ENCODE measurements at regions not wholly inside any gene's neighbourhood (a gene's known extent, or its start where the extent isn't known, plus 50 kb on each side); places are given as distances from the start of the nearest gene placed in this dataset.

DNA sequence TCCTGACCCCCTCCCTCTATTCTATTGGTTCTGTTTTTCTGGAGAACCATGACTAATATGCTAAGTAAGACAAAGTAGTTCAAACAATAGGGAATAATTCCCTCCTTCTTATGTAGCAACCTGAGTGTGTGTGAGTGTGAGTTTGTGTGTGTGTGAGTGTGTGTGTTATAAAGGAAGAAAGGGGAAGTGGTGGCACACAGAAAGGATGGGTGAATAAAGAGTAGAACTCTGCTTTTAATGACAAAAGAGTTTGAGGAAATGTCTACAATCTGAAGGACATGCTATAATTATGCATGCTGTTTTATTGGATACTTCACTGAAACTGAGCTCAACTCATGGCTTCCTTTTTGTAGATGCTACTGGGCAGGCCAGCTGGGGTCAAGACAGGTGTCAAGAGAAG is 489.5 kb downstream of the REEP3 start:
- Mint-ChIP-seq H3K36me3 (ENCODE audit: insufficient read depth, unreplicated experiment) (no peaks in the 10 kb centered on the region), H3K4me3 (ENCODE audit: unreplicated experiment) (no peak overlapping the region), H3K27ac (ENCODE audit: low read depth, unreplicated experiment) (no peak overlapping the region), H3K27me3 (ENCODE audit: insufficient read depth, unreplicated experiment) (no peaks in the 10 kb centered on the region), H3K4me1 (ENCODE audit: insufficient read depth, unreplicated experiment) (peaks cover 14% of the 10 kb centered on the region), H3K9me3 (ENCODE audit: unreplicated experiment) (peaks cover 7% of the 10 kb centered on the region)
- no peak for DNase-seq (ENCODE audit: unreplicated experiment)
- CTCF ChIA-PET, result interaction anchor here (0.6 to 1.1 kb wide), 2 partner anchors 144 to 1371 kb away, joined by 3 to 4 read pairs; no protein-coding TSS in a partner anchor
- POLR2A ChIA-PET, result no interaction called here
- TF ChIP-seq CTCF (IDR thresholded peaks at IDR 0.05; ENCODE audit: unreplicated experiment), result no peak
- intact Hi-C loops (cut with micrococcal nuclease), result no loop called here
- BruUV-seq (replicated peaks), result no TSS peak

GRCh38 chr10:64011912-64012714 is 490.9 kb downstream of the REEP3 start:
- H3K4me3 Mint-ChIP-seq (ENCODE audit: unreplicated experiment), result no peak overlapping the region
- peaks cover 14% of the 10 kb centered on the region for H3K4me1 Mint-ChIP-seq (ENCODE audit: insufficient read depth, unreplicated experiment)
- no peak for DNase-seq (ENCODE audit: unreplicated experiment)
- TF ChIP-seq CTCF (IDR thresholded peaks at IDR 0.05; ENCODE audit: unreplicated experiment), result no peak
- no peaks in the 10 kb centered on the region for H3K36me3 Mint-ChIP-seq (ENCODE audit: insufficient read depth, unreplicated experiment)
- CTCF ChIA-PET, result interaction anchor here (0.6 kb wide), 1 partner anchor 193 kb away, joined by 7 read pairs; no protein-coding TSS in a partner anchor
- POLR2A ChIA-PET, result no interaction called here
- peaks cover under 1% of the 10 kb centered on the region for H3K9me3 Mint-ChIP-seq (ENCODE audit: unreplicated experiment)
- no peaks in the 10 kb centered on the region for H3K27me3 Mint-ChIP-seq (ENCODE audit: insufficient read depth, unreplicated experiment)
- no peak overlapping the region for H3K27ac Mint-ChIP-seq (ENCODE audit: low read depth, unreplicated experiment)
- intact Hi-C loops (cut with micrococcal nuclease), result no loop called here
- BruUV-seq (replicated peaks), result no TSS peak

DNA sequence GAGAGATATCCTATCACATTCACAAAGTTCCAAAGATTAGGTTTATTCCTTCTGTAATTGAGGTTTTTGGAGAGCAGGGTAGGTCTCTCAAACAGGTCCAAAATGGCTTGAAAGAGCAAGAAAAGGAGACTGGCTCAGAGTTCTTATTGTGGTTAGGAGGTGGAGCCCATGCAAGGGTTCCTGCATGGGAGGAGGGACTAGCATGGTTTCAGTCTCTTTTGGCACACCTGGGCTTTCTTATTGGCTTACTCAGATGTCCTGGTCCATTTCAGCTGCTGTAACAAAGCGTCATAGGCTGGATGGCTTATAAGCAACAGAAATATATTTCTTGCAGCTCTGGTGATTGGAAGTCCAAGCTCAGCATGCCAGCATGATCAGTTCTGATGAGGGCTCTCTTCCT is 493.1 kb downstream of the REEP3 start:
- Mint-ChIP-seq H3K36me3 (ENCODE audit: insufficient read depth, unreplicated experiment) (no peaks in the 10 kb centered on the region), H3K4me1 (ENCODE audit: insufficient read depth, unreplicated experiment) (peaks cover 14% of the 10 kb centered on the region), H3K27me3 (ENCODE audit: insufficient read depth, unreplicated experiment) (no peaks in the 10 kb centered on the region), H3K9me3 (ENCODE audit: unreplicated experiment) (no peaks in the 10 kb centered on the region), H3K4me3 (ENCODE audit: unreplicated experiment) (no peak overlapping the region), H3K27ac (ENCODE audit: low read depth, unreplicated experiment) (no peak overlapping the region)
- ChIA-PET POLR2A (no interaction called here), CTCF (interaction anchor here (0.7 to 1.2 kb wide), 2 partner anchors 27 to 294 kb away, joined by 3 read pairs; no protein-coding TSS in a partner anchor)
- no peak for TF ChIP-seq CTCF (IDR thresholded peaks at IDR 0.05; ENCODE audit: unreplicated experiment)
- no peak for DNase-seq (ENCODE audit: unreplicated experiment)
- intact Hi-C loops (cut with micrococcal nuclease), result no loop called here
- no TSS peak for BruUV-seq (replicated peaks)

- no peak overlapping the region for H3K27ac Mint-ChIP-seq (ENCODE audit: low read depth, unreplicated experiment)
- H3K4me1 Mint-ChIP-seq (ENCODE audit: insufficient read depth, unreplicated experiment), result no peaks in the 10 kb centered on the region
- H3K4me3 Mint-ChIP-seq (ENCODE audit: unreplicated experiment), result no peak overlapping the region
- no peak for TF ChIP-seq CTCF (IDR thresholded peaks at IDR 0.05; ENCODE audit: unreplicated experiment)
- peaks cover 7% of the 10 kb centered on the region for H3K9me3 Mint-ChIP-seq (ENCODE audit: unreplicated experiment)
- ChIA-PET CTCF (interaction anchor here (0.9 kb wide), 1 partner anchor 14 kb away, joined by 3 read pairs; no protein-coding TSS in a partner anchor), POLR2A (no interaction called here)
- no peaks in the 10 kb centered on the region for H3K36me3 Mint-ChIP-seq (ENCODE audit: insufficient read depth, unreplicated experiment)
- intact Hi-C loops (cut with micrococcal nuclease), result no loop called here
- no peaks in the 10 kb centered on the region for H3K27me3 Mint-ChIP-seq (ENCODE audit: insufficient read depth, unreplicated experiment)
- DNase-seq (ENCODE audit: unreplicated experiment), result no peak
- no TSS peak for BruUV-seq (replicated peaks)
Observed at GRCh38 chr10:64023926-64024470, 502.8 kb downstream of the REEP3 start.

Data from MCF 10A (cell line).